HCT116 (cell line): ENCODE measurements at regions not wholly inside any gene's neighbourhood (a gene's known extent, or its start where the extent isn't known, plus 50 kb on each side); places are given as distances from the start of the nearest gene placed in this dataset.

Experiments
- ATAC-seq: fragments of 200-7000 bp; cut with Tn5 transposase; 2 replicates; pipeline ENCODE4 v1.9.1; 2020; ENCODE audit warnings: mild to moderate bottlenecking, moderate library complexity
- BruUV-seq: library from RNA; stranded (reverse); fragments of 400-500 nt; replicated peaks from 2 replicates; lab custom pipeline; 2021; lab: Mats Ljungman, UMichigan
- CTCF ChIA-PET: fragments of 300-600 bp; sonication (Branson Sonifier 250); formaldehyde crosslinking; loops from one replicate; lab custom pipeline; 2021; ENCODE audit warnings: antibody characterized with exemption; lab: Charles Lee
- POLR2A ChIA-PET: fragments of 300-600, 350-600 bp; sonication (Branson Sonifier 250); formaldehyde crosslinking; loops from one replicate; lab custom pipeline; 2021; ENCODE audit warnings: antibody characterized with exemption; lab: Charles Lee
- RAD21 ChIA-PET, 2 experiments: fragments of 300-600 bp; sonication (Branson Sonifier 250); formaldehyde crosslinking; loops; one replicate each; lab custom pipeline; 2023; ENCODE audit warnings: low total read pairs in 2 of 2; ENCODE audit not compliant: uncharacterized antibody in 2 of 2, unreplicated experiment in 2 of 2, low non-redundant PET in 1 of 2; lab: Charles Lee
- DNase-seq: peaks from one replicate; pipeline ENCODE4 v3.0.0-alpha.2; 2010; ENCODE audit warnings: low read depth, low spot score
- H2AFZ ChIP-seq: fragments of 200-600 bp; shearing (Covaris generic), sonication (generic); 2 replicates; pipeline ENCODE4 v1.6.1; 2017; ENCODE audit warnings: low read depth, mixed run types, mixed read lengths, antibody characterized with exemption, low read length; ENCODE audit not compliant: poor library complexity, severe bottlenecking
- H3K27ac ChIP-seq: 2 replicates; pipeline ENCODE4 v1.5.1; 2012; ENCODE audit warnings: low read depth, low read length
- H3K27me3 ChIP-seq: fragments of 200-600 bp; sonication (generic); 2 replicates; pipeline ENCODE4 v1.6.1; 2016; ENCODE audit warnings: mixed run types, low read length, mixed read lengths; ENCODE audit not compliant: insufficient read depth
- H3K36me3 ChIP-seq, 2 experiments: fragments of 200-500 bp in 1 of 2; fragments of 200-600 bp in 1 of 2; sonication (Bioruptor generic) in 1 of 2; sonication (generic) in 1 of 2; 2 replicates each; pipeline versions ENCODE4 v1.5.1 to v1.6.1; 2014 to 2016; ENCODE audit warnings: low read length in 2 of 2, inconsistent platforms in 1 of 2, mixed read lengths in 1 of 2, mixed run types in 1 of 2; ENCODE audit not compliant: insufficient read depth in 2 of 2, control insufficient read depth in 1 of 2
- H3K4me1 ChIP-seq, 2 experiments: fragments of 200-600 bp in 1 of 2; sonication (generic) in 1 of 2; 2 replicates each; pipeline versions ENCODE4 v1.5.1 to v1.6.1; 2012 to 2017; ENCODE audit warnings: low read length in 2 of 2, inconsistent platforms in 1 of 2, mild to moderate bottlenecking in 1 of 2, mixed read lengths in 1 of 2, mixed run types in 1 of 2, moderate library complexity in 1 of 2; ENCODE audit not compliant: insufficient read depth in 2 of 2, control insufficient read depth in 1 of 2
- H3K4me2 ChIP-seq: fragments of 200-600 bp; sonication (generic); 2 replicates; pipeline ENCODE4 v1.6.1; 2017; ENCODE audit warnings: mixed run types, low read length, mixed read lengths
- H3K4me3 ChIP-seq, 2 experiments: fragments of 200-600 bp in 1 of 2; sonication (generic) in 1 of 2; replicated peaks in 1 of 2; 2 replicates each; pipeline ENCODE4 v1.5.1; 2011 to 2016; ENCODE audit warnings: low read length in 2 of 2, control low read depth in 1 of 2, low read depth in 1 of 2, mild to moderate bottlenecking in 1 of 2, mixed read lengths in 1 of 2, mixed run types in 1 of 2
- H3K79me2 ChIP-seq: fragments of 200-600 bp; sonication (generic); 2 replicates; pipeline ENCODE4 v1.6.1; 2017; ENCODE audit warnings: mild to moderate bottlenecking, mixed run types, low read length, moderate library complexity, mixed read lengths; ENCODE audit not compliant: insufficient read depth
- H3K9ac ChIP-seq: fragments of 200-600 bp; sonication (generic); 2 replicates; pipeline ENCODE4 v1.6.1; 2016; ENCODE audit warnings: low read length, mixed read lengths
- H3K9me2 ChIP-seq: fragments of 200-600 bp; sonication (generic), shearing (Covaris generic); 2 replicates; pipeline ENCODE4 v1.6.1; 2017; ENCODE audit warnings: mixed run types, mild to moderate bottlenecking, moderate library complexity; ENCODE audit not compliant: insufficient read depth
- H3K9me3 ChIP-seq, 2 experiments: fragments of 200-500 bp in 1 of 2; fragments of 200-600 bp in 1 of 2; sonication (Bioruptor generic) in 1 of 2; sonication (generic) in 1 of 2; 2 replicates each; pipeline ENCODE4 v1.6.1; 2014 to 2017; ENCODE audit warnings: low read length in 2 of 2, mixed read lengths in 2 of 2, inconsistent platforms in 1 of 2, low read depth in 1 of 2, mild to moderate bottlenecking in 1 of 2, mixed run types in 1 of 2, moderate library complexity in 1 of 2; ENCODE audit not compliant: control insufficient read depth in 1 of 2, insufficient read depth in 1 of 2
- H4K20me1 ChIP-seq: fragments of 200-600 bp; sonication (generic), shearing (Covaris generic); 2 replicates; pipeline ENCODE4 v1.6.1; 2017; ENCODE audit warnings: mixed run types, mild to moderate bottlenecking, moderate library complexity; ENCODE audit not compliant: insufficient read depth
- CEBPB ChIP-seq: IDR thresholded peaks from 2 replicates; pipeline ENCODE4 v1.6.1; 2012; ENCODE audit warnings: low read depth
- EGR1 ChIP-seq: IDR thresholded peaks from 2 replicates; pipeline ENCODE4 v1.6.1; 2012; ENCODE audit warnings: low read depth
- ELF1 ChIP-seq: IDR thresholded peaks from 2 replicates; pipeline ENCODE4 v1.6.1; 2012; ENCODE audit warnings: low read depth, borderline replicate concordance
- EZH2phosphoT487 ChIP-seq: fragments of 200-600 bp; IDR thresholded peaks from 2 replicates; pipeline ENCODE4 v1.6.1; 2018; ENCODE audit warnings: antibody characterized with exemption, borderline replicate concordance
- POLR2A ChIP-seq: IDR thresholded peaks from 2 replicates; pipeline ENCODE4 v1.7.0; 2011; ENCODE audit warnings: borderline replicate concordance; ENCODE audit not compliant: insufficient read depth, insufficient read length; ENCODE audit errors: extremely low read depth
- RAD21 ChIP-seq: IDR thresholded peaks from 2 replicates; pipeline ENCODE4 v1.6.1; 2012; ENCODE audit warnings: low read depth, mild to moderate bottlenecking
- SIN3A ChIP-seq: IDR thresholded peaks from 2 replicates; pipeline ENCODE4 v1.6.1; 2012; ENCODE audit warnings: low read depth
- SP1 ChIP-seq: IDR thresholded peaks from 2 replicates; pipeline ENCODE4 v1.6.1; 2012; ENCODE audit warnings: low read depth
- SRF ChIP-seq: IDR thresholded peaks from 2 replicates; pipeline ENCODE4 v1.6.1; 2012; ENCODE audit warnings: low read depth
- TCF7L2 ChIP-seq: IDR thresholded peaks from 2 replicates; pipeline ENCODE4 v1.7.0; 2011; ENCODE audit warnings: borderline replicate concordance, inconsistent platforms; ENCODE audit not compliant: insufficient read depth, insufficient read length; ENCODE audit errors: extremely low read depth
- YY1 ChIP-seq: IDR thresholded peaks from 2 replicates; pipeline ENCODE4 v1.6.1; 2011; ENCODE audit warnings: low read length, low read depth, moderate library complexity, mild to moderate bottlenecking; ENCODE audit not compliant: insufficient replicate concordance; ENCODE audit errors: extremely low read depth
- intact Hi-C: fragments of 100-400 bp; cut with micrococcal nuclease; formaldehyde crosslinking; loops from 2 replicates; pipeline ENCODE4 v1.10.0; 2022
- TF ChIP-seq, protein P1 (sequence below): IDR thresholded peaks from 2 replicates; pipeline ENCODE4 v1.6.1; 2012
- TF ChIP-seq, protein P2 (sequence below): IDR thresholded peaks from 2 replicates; pipeline ENCODE4 v1.6.1; 2011; ENCODE audit warnings: mild to moderate bottlenecking, low read length, moderate library complexity; ENCODE audit not compliant: insufficient replicate concordance; ENCODE audit errors: extremely low read depth
- TF ChIP-seq, protein P3 (sequence below): IDR thresholded peaks from 2 replicates; pipeline ENCODE4 v1.6.1; 2012
- TF ChIP-seq, protein P4 (sequence below): IDR thresholded peaks from 2 replicates; pipeline ENCODE4 v1.6.1; 2012; ENCODE audit warnings: low read depth

DNA sequence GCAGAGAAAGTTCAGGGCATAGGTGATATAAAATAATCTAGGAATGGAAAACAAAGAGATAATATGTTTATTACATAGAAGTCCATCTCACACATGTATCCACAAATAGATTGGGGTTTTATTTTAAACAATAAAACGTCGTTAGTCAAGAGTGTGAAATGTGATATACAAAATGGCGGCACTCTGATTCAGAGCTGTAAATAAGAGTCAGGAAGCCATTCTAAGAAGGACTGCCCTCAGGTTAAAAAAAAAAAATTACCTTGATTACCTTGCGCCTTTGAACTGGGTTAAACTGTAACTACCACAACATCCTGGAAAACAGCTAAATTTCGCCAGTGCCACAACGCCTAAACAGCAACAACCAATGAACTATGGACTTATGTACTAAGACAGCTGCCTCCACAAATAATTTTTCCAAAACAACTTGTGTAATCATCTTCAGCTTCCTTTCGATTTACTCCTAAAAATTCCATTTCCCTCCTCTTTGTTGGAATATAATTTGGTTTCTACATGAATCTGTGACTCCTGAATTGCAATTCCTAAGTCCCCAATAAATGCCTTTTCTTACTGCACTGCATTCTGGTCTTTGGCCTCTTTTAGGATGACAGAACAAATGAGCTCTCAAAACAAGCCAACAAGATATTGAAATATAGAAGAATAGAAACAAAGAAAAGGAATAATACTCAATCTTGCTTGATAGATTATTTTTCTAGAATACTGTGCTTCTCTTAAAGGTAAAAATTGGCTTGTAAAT is 1019.5 kb upstream of the MAP3K7 start:
- no peak overlapping the region for H3K9ac ChIP-seq
- CTCF ChIA-PET: no interaction called here
- peaks cover 9 to 16% of the 10 kb centered on the region in 2 experiments; a peak in 2 of 4 replicates for H3K9me3 ChIP-seq
- no peak for DNase-seq
- H3K36me3 ChIP-seq: no peaks in the 10 kb centered on the region
- H2AFZ ChIP-seq: no peak overlapping the region
- H3K4me2 ChIP-seq: no peak overlapping the region
- intact Hi-C loops: no loop called here
- no peaks in the 10 kb centered on the region for H3K4me1 ChIP-seq
- H3K79me2 ChIP-seq: no peaks in the 10 kb centered on the region
- no TSS peak for BruUV-seq
- no peaks in the 10 kb centered on the region for H3K9me2 ChIP-seq
- no peaks in the 10 kb centered on the region for H4K20me1 ChIP-seq
- no peaks in the 10 kb centered on the region for H3K27me3 ChIP-seq
- H3K4me3 ChIP-seq: no peak overlapping the region
- TF ChIP-seq SRF (no peak), TCF7L2 (no peak), EGR1 (no peak), CEBPB (no peak), ELF1 (no peak), YY1 (no peak), SP1 (no peak)
- TF ChIP-seq, protein P1, sequence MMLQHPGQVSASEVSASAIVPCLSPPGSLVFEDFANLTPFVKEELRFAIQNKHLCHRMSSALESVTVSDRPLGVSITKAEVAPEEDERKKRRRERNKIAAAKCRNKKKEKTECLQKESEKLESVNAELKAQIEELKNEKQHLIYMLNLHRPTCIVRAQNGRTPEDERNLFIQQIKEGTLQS: no peak
- POLR2A ChIA-PET: no interaction called here
- no peak for ATAC-seq
- H3K27ac ChIP-seq: no peak overlapping the region
- RAD21 ChIA-PET: no interaction called here

DNA sequence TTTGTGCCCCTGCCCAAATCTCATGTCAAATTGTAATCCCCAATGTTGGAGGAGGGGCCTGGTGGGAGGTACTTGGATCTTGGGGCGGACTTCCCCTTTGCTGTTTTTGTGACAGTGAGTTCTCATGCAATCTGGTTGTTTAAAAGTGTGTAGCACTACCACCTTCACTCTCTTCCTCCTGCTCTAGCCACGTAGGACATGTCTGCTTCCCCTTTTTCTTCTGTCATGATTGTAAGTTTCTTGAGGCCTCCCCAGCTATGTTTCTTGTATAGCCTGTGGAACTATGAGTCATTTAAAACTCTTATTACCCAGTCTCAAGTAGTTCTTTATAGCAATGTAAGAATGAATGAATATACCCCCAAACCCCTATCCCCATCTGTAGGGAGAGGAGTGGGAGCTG is 1013.7 kb upstream of the MAP3K7 start:
- Histone ChIP-seq H3K4me1 (no peaks in the 10 kb centered on the region), H3K9me2 (no peaks in the 10 kb centered on the region), H4K20me1 (no peaks in the 10 kb centered on the region), H3K9ac (no peak overlapping the region), H3K27ac (no peak overlapping the region), H3K4me3 (no peak overlapping the region), H3K27me3 (no peaks in the 10 kb centered on the region), H3K36me3 (no peaks in the 10 kb centered on the region), H2AFZ (no peak overlapping the region), H3K79me2 (no peaks in the 10 kb centered on the region), H3K9me3 (peaks cover 6 to 11% of the 10 kb centered on the region in 2 experiments; a peak in 2 of 4 replicates), H3K4me2 (no peak overlapping the region)
- ChIA-PET RAD21 (no interaction called here), CTCF (no interaction called here), POLR2A (no interaction called here)
- intact Hi-C loops: no loop called here
- BruUV-seq: no TSS peak
- DNase-seq (no peak), ATAC-seq (no peak)
- TF ChIP-seq, protein P2, sequence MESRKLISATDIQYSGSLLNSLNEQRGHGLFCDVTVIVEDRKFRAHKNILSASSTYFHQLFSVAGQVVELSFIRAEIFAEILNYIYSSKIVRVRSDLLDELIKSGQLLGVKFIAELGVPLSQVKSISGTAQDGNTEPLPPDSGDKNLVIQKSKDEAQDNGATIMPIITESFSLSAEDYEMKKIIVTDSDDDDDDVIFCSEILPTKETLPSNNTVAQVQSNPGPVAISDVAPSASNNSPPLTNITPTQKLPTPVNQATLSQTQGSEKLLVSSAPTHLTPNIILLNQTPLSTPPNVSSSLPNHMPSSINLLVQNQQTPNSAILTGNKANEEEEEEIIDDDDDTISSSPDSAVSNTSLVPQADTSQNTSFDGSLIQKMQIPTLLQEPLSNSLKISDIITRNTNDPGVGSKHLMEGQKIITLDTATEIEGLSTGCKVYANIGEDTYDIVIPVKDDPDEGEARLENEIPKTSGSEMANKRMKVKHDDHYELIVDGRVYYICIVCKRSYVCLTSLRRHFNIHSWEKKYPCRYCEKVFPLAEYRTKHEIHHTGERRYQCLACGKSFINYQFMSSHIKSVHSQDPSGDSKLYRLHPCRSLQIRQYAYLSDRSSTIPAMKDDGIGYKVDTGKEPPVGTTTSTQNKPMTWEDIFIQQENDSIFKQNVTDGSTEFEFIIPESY: no peak
- no peak for TF ChIP-seq SP1
- TF ChIP-seq SIN3A: no peak
- no peak for TF ChIP-seq POLR2A
- TF ChIP-seq EZH2phosphoT487: no peak
- TF ChIP-seq, protein P3, sequence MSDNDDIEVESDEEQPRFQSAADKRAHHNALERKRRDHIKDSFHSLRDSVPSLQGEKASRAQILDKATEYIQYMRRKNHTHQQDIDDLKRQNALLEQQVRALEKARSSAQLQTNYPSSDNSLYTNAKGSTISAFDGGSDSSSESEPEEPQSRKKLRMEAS: no peak
- TF ChIP-seq, protein P4, sequence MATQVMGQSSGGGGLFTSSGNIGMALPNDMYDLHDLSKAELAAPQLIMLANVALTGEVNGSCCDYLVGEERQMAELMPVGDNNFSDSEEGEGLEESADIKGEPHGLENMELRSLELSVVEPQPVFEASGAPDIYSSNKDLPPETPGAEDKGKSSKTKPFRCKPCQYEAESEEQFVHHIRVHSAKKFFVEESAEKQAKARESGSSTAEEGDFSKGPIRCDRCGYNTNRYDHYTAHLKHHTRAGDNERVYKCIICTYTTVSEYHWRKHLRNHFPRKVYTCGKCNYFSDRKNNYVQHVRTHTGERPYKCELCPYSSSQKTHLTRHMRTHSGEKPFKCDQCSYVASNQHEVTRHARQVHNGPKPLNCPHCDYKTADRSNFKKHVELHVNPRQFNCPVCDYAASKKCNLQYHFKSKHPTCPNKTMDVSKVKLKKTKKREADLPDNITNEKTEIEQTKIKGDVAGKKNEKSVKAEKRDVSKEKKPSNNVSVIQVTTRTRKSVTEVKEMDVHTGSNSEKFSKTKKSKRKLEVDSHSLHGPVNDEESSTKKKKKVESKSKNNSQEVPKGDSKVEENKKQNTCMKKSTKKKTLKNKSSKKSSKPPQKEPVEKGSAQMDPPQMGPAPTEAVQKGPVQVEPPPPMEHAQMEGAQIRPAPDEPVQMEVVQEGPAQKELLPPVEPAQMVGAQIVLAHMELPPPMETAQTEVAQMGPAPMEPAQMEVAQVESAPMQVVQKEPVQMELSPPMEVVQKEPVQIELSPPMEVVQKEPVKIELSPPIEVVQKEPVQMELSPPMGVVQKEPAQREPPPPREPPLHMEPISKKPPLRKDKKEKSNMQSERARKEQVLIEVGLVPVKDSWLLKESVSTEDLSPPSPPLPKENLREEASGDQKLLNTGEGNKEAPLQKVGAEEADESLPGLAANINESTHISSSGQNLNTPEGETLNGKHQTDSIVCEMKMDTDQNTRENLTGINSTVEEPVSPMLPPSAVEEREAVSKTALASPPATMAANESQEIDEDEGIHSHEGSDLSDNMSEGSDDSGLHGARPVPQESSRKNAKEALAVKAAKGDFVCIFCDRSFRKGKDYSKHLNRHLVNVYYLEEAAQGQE: no peak
- TF ChIP-seq RAD21: no peak
